ENCODE measurements at regions not wholly inside any gene's neighbourhood (a gene's known extent, or its start where the extent isn't known, plus 50 kb on each side); places are given as distances from the start of the nearest gene placed in this dataset.

DNA sequence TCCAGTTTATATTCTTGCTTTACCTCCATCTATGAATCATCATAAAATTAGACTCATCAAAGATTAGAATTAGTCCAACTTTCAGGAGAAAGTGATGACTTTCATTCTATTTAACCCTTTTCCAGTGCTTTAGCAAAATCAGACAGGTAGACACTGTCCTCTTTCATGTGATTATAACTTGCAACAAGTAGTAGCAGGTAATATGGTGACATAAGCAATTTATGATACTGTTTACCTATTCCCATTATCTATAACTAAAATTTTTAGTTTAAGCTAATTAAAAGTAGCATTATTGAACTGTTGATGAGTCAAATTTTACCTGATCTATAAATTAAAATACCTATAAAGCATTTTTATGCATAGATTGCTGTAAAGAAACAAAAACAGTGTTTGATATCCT lies 351.6 kb downstream of the SEC23A start:
- no peak overlapping the region for H3K4me3 ChIP-seq (ENCODE audit: low read depth, low read length)
- TF ChIP-seq, protein P1, sequence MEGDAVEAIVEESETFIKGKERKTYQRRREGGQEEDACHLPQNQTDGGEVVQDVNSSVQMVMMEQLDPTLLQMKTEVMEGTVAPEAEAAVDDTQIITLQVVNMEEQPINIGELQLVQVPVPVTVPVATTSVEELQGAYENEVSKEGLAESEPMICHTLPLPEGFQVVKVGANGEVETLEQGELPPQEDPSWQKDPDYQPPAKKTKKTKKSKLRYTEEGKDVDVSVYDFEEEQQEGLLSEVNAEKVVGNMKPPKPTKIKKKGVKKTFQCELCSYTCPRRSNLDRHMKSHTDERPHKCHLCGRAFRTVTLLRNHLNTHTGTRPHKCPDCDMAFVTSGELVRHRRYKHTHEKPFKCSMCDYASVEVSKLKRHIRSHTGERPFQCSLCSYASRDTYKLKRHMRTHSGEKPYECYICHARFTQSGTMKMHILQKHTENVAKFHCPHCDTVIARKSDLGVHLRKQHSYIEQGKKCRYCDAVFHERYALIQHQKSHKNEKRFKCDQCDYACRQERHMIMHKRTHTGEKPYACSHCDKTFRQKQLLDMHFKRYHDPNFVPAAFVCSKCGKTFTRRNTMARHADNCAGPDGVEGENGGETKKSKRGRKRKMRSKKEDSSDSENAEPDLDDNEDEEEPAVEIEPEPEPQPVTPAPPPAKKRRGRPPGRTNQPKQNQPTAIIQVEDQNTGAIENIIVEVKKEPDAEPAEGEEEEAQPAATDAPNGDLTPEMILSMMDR (IDR thresholded peaks at IDR 0.05; ENCODE audit: insufficient read depth, low read length, poor library complexity, severe bottlenecking): no peak
- no peak for DNase-seq (ENCODE audit: low read depth)
- H3K27me3 ChIP-seq (ENCODE audit: control insufficient read depth, insufficient read depth, low read length): no peaks in the 10 kb centered on the region
- no peaks in the 10 kb centered on the region for H3K36me3 ChIP-seq (ENCODE audit: control insufficient read depth, insufficient read depth, low read length)

DNA sequence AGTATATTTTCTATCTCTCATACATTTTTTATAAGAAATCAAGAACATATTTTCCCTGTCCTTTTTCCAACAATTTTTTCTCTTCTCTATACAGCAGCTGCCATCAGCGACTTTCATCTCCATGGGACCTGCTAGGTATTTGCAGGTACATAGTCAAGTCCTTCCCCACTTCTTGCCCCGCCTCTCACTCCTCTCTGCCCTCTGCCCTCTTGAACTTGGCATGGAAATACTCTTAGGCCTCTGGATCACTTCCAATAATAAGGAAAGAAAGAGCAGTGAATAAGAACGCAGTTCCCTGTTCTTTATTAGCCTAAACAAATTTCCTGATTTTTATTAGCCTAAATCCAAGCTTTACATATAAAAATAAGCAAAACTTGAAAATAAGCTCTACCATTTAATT lies 353.1 kb downstream of the SEC23A start:
- no peaks in the 10 kb centered on the region for H3K36me3 ChIP-seq (ENCODE audit: control insufficient read depth, insufficient read depth, low read length)
- DNase-seq (ENCODE audit: low read depth): no peak
- no peaks in the 10 kb centered on the region for H3K27me3 ChIP-seq (ENCODE audit: control insufficient read depth, insufficient read depth, low read length)
- TF ChIP-seq, protein P1 (IDR thresholded peaks at IDR 0.05; ENCODE audit: insufficient read depth, low read length, poor library complexity, severe bottlenecking): no peak
- no peak overlapping the region for H3K4me3 ChIP-seq (ENCODE audit: low read depth, low read length)

DNA sequence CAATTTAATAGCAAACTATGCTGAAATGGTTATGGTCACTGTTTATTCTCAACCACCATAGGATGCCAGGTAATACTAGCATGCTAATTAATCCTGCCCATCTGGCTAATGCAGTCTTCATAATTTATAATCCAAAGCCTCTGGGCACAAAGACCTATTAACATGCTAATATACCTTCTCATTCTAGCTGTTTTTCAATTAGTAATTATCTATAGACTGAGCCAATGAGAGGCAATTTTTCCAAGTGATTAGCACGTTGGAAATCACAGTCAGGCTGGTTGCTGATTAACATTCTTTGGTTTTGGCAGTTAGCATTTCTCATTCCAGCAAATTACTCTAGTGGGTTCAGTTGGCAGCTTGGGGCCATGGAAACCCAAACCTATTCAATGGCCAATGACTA lies 357.2 kb downstream of the SEC23A start:
- Histone ChIP-seq H3K27me3 (ENCODE audit: control insufficient read depth, insufficient read depth, low read length) (no peaks in the 10 kb centered on the region), H3K36me3 (ENCODE audit: control insufficient read depth, insufficient read depth, low read length) (no peaks in the 10 kb centered on the region), H3K4me3 (ENCODE audit: low read depth, low read length) (no peak overlapping the region)
- no peak for DNase-seq (ENCODE audit: low read depth)
- TF ChIP-seq, protein P1 (IDR thresholded peaks at IDR 0.05; ENCODE audit: insufficient read depth, low read length, poor library complexity, severe bottlenecking): no peak

DNA sequence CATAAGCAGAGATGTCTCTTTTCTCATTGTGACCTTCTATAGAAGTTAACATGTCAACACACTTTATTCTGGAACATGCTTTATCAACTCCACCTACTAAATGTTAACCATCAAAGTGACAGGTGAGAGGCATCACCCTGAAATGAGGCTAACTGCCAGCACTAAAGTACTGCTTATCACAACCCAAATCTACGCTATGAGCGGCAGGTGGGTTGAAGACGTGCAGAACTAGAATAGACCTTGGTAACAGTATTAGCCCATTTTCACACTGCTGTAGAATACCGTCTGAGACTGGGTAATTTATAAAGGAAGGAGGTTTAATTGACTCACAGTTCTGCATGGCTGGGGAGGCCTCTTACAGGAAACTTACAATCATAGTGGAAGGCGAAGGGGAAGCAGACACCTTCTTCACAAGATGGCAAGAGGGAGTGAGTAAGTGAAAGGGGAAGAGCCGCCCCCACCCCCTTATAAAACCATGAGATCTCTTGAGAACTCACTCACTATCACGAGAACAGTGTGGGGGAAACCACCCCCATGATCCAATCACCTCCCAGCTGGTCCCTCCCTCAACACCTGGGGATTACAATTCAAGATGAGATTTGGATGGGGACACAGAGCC lies 359.0 kb downstream of the SEC23A start:
- H3K4me3 ChIP-seq (ENCODE audit: low read depth, low read length): no peak overlapping the region
- no peaks in the 10 kb centered on the region for H3K27me3 ChIP-seq (ENCODE audit: control insufficient read depth, insufficient read depth, low read length)
- TF ChIP-seq, protein P1 (IDR thresholded peaks at IDR 0.05; ENCODE audit: insufficient read depth, low read length, poor library complexity, severe bottlenecking): no peak
- no peaks in the 10 kb centered on the region for H3K36me3 ChIP-seq (ENCODE audit: control insufficient read depth, insufficient read depth, low read length)
- DNase-seq (ENCODE audit: low read depth): no peak

DNA sequence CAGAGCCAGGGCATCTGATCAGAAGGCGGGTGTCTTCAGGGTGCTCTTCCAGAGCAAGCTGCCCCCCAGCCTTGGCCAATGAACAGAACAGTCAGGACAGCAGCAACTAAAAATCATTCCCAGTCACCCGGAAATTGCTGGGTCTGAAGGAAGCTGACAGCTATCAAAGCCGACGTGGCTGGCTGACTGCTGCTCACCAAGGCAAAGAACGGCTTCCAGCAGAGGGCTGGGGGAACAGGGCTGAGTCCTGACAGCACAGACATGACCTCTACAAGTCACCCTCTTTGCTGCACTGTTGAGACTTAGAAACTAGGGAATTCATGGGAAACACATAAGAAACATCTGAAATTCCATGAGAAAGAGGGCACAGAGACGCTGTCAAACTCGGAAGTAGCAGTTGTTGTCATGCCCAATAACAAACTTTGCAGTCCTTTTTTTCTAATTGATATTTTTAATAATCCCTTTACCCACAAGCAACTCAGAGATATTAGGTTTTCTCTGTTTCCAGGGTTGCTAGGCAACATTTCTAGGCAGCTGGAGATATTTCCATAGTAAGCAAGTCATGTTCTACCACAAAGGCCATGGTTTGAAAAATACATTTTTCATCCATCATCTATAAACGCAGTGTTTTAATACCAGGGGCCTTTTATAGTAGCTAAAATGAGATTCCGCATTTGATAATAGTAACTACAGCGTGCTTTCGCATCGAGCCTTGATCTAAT lies 365.2 kb downstream of the SEC23A start:
- H3K27me3 ChIP-seq (ENCODE audit: control insufficient read depth, insufficient read depth, low read length): no peaks in the 10 kb centered on the region
- TF ChIP-seq, protein P1 (IDR thresholded peaks at IDR 0.05; ENCODE audit: insufficient read depth, low read length, poor library complexity, severe bottlenecking): no peak
- H3K4me3 ChIP-seq (ENCODE audit: low read depth, low read length): no peak overlapping the region
- DNase-seq (ENCODE audit: low read depth): no peak
- H3K36me3 ChIP-seq (ENCODE audit: control insufficient read depth, insufficient read depth, low read length): no peaks in the 10 kb centered on the region

DNA sequence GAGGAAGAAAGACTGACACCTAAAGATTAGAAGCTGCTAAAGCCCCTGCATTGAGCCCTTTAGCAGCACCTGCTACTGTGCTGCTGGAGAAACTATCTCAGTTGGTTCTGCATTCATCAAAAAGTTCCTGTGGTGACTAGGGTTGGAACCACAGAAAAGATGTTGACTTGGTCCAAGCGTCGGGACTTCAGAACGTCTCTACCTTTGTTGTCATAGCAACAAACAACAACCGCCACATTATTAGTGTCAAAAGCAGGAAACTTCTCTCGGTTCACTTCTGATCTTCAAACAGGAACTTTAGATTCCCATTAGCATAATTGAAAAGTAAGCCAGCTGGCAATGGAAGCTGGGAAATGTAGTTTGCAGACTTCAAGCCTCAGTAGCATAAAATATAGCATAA lies 368.0 kb downstream of the SEC23A start:
- Histone ChIP-seq H3K4me3 (ENCODE audit: low read depth, low read length) (no peak overlapping the region), H3K36me3 (ENCODE audit: control insufficient read depth, insufficient read depth, low read length) (no peaks in the 10 kb centered on the region), H3K27me3 (ENCODE audit: control insufficient read depth, insufficient read depth, low read length) (no peaks in the 10 kb centered on the region)
- TF ChIP-seq, protein P1 (IDR thresholded peaks at IDR 0.05; ENCODE audit: insufficient read depth, low read length, poor library complexity, severe bottlenecking): no peak
- no peak for DNase-seq (ENCODE audit: low read depth)

Data from kidney epithelial cell (primary cell).